Retinal pigment epithelial cell (primary cell): ENCODE measurements at regions not wholly inside any gene's neighbourhood (a gene's known extent, or its start where the extent isn't known, plus 50 kb on each side); places are given as distances from the start of the nearest gene placed in this dataset.
"Not testable (repeated sequence)": the region's sequence is repeated elsewhere in the genome, so short reads cannot be mapped to it uniquely, and the experiment has no call there.

ENCODE experiments used
- DNase-seq: peaks from one replicate; pipeline ENCODE4 v3.0.0-alpha.2; 2010; ENCODE audit warnings: low read depth
- H3K4me3 ChIP-seq: 2 replicates; pipeline ENCODE4 v1.5.1; 2011; ENCODE audit warnings: mild to moderate bottlenecking, low read length, control low read depth, moderate library complexity
- CTCF ChIP-seq: conservative IDR thresholded peaks from 2 replicates; pipeline ENCODE4 v1.5.1; 2011; ENCODE audit warnings: low read depth, low read length, control low read depth, inconsistent platforms

GRCh38 chr2:16093639-16094529, 153.5 kb downstream of the MYCN start:
- DNase-seq = no peak
- TF ChIP-seq CTCF = no peak
- H3K4me3 ChIP-seq = no peak overlapping the region

DNA sequence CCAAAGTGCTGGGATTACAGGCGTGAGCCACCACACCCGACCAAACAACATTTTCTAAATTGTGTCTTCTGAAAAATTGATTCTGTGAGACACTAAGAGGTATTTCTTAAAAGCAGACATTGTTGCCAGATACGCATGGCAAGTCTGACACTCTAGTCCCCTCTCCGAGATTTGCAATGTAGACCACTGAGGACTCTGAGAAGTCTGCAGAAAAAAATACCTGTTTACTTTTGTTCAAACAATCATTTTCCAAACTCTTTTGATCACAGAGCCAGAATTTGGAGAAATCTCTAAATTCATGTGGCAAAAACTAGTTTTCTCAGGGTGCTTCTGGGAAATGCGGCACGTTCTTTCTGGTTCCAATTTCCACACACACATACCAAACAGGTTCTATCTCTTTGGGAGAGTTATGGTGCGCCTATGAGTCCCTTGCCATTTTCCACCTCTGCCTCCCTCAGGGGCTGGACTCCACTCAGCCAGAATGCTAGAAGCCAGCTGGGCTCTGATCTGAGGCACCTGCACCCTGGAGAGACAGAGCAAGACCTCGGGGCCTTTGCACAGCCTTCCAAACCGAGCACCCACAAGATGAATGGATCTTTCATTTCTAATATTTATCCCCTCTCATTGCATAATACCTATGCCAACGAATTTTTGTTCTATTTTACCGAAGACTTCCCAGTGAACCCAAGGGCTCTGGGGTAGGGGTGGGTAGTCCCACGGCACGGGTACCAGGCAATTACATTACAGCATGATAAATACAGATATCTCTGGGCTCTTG, 152.7 kb downstream of the MYCN start:
- DNase-seq = no peak
- TF ChIP-seq CTCF = no peak

GRCh38 chr2:16091576-16092282, 151.4 kb downstream of the MYCN start:
- no peak for DNase-seq
- H3K4me3 ChIP-seq = no peak overlapping the region
- no peak for TF ChIP-seq CTCF

More for the DNA sequence above, 152.7 kb downstream of the MYCN start:
- no peak overlapping the region for H3K4me3 ChIP-seq

GRCh38 chr2:16090650-16091575, 150.6 kb downstream of the MYCN start:
- H3K4me3 ChIP-seq = no peak overlapping the region
- no peak for DNase-seq
- no peak for TF ChIP-seq CTCF

GRCh38 chr2:16089491-16089890, 149.1 kb downstream of the MYCN start:
- not testable (repeated sequence) for H3K4me3 ChIP-seq, DNase-seq

GRCh38 chr2:16088802-16089112, 148.4 kb downstream of the MYCN start:
- no peak for TF ChIP-seq CTCF
- no peak overlapping the region for H3K4me3 ChIP-seq
- DNase-seq = no peak
